ENCODE measurements at regions not wholly inside any gene's neighbourhood (a gene's known extent, or its start where the extent isn't known, plus 50 kb on each side); places are given as distances from the start of the nearest gene placed in this dataset.

- TF ChIP-seq STAT5B (CRISPR knock-in tag; IDR thresholded peaks at IDR 0.05) = no peak
- no peak for TF ChIP-seq TAF15 (IDR thresholded peaks at IDR 0.05; ENCODE audit: low read depth, low read length)
- no peak for TF ChIP-seq RBM39 (optimal IDR thresholded peaks at IDR 0.05; ENCODE audit: low read depth, low read length)
- no peak for TF ChIP-seq RFX1 (IDR thresholded peaks at IDR 0.05)
- TF ChIP-seq TGIF2 (CRISPR knock-in tag; IDR thresholded peaks at IDR 0.05) = no peak
These were observed 82.5 kb upstream of the TMEM72 start (continued) for GRCh38 chr10:44828508-44829142.

DNA sequence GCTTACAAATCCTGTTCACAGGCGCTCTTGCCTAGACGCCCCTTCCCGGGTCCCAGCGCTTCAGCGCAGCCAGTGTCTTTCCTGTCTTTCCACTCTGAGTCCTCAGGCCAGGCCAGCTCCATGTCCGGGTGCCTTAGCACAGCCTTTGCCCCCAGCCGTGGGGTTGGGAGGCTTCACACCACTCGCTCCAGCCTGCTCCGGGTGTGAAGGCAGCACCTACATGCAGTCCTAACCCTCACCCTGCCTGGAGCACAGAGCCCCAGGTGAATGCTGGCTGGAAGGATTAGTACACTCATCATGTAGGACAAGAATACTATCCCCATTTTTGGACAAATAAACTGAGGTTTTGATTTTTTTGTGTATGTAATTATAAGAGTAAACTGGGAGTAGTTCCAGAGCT lies 81.7 kb upstream of the TMEM72 start:
- in situ Hi-C loops (cut with MboI) = no loop called here
- no peak for ATAC-seq
- no peaks in the 10 kb centered on the region for H4K20me1 ChIP-seq (replicated peaks; ENCODE audit: control insufficient read depth, insufficient read depth, low read length)
- 3% methylated on average over 9 of the region's 9 CpGs for WGBS (ENCODE audit: insufficient coverage, low coverage, missing lambda C conversion rate)
- no peak for DNase-seq (ENCODE audit: extremely low read depth in 1 of 4, low spot score in 3 of 4)
- no peaks in the 10 kb centered on the region for H3K9me1 ChIP-seq (ENCODE audit: control insufficient read depth, insufficient read depth, low read length)
- no peak overlapping the region for H3K9ac ChIP-seq (ENCODE audit: insufficient read depth in 1 of 2, low read depth in 2 of 2, low read length in 2 of 2)
- H3K9me3 ChIP-seq (replicated peaks; ENCODE audit: control insufficient read depth, insufficient read depth, low read depth, low read length) = no peaks in the 10 kb centered on the region
- no peak overlapping the region for H3K4me3 ChIP-seq
- no peak for FAIRE-seq
- no peaks in the 10 kb centered on the region for H3K4me1 ChIP-seq (replicated peaks in 1 of 2; ENCODE audit: control insufficient read depth in 2 of 2, insufficient read depth in 2 of 2, low read length in 2 of 2)
- no peak overlapping the region for H3K27ac ChIP-seq (ENCODE audit: extremely low read depth, low read depth, low read length)
- POLR2A ChIA-PET = no interaction called here
- CTCF ChIA-PET (ENCODE audit: low intra/inter-chr PET ratio) = no interaction called here
- no peak overlapping the region for H2AFZ ChIP-seq (ENCODE audit: low read depth, low read length)
- H3K4me2 ChIP-seq (ENCODE audit: insufficient read depth, low read length) = no peak overlapping the region
- intact Hi-C loops (cut with micrococcal nuclease) = no loop called here
- TF ChIP-seq, protein P1, sequence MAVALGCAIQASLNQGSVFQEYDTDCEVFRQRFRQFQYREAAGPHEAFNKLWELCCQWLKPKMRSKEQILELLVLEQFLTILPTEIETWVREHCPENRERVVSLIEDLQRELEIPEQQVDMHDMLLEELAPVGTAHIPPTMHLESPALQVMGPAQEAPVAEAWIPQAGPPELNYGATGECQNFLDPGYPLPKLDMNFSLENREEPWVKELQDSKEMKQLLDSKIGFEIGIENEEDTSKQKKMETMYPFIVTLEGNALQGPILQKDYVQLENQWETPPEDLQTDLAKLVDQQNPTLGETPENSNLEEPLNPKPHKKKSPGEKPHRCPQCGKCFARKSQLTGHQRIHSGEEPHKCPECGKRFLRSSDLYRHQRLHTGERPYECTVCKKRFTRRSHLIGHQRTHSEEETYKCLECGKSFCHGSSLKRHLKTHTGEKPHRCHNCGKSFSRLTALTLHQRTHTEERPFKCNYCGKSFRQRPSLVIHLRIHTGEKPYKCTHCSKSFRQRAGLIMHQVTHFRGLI (CRISPR knock-in tag; IDR thresholded peaks at IDR 0.05) = no peak
- TF ChIP-seq TRIM28 (IDR thresholded peaks at IDR 0.05) (no peak), MECOM (CRISPR knock-in tag; IDR thresholded peaks at IDR 0.05) (no peak), ETV6 (IDR thresholded peaks at IDR 0.05; ENCODE audit: borderline replicate concordance in 1 of 2, low read depth in 2 of 2, low read length in 1 of 2) (no peak), ETV6 (CRISPR knock-in tag; IDR thresholded peaks at IDR 0.05; ENCODE audit: borderline replicate concordance) (no peak)
- H3K27me3 ChIP-seq (ENCODE audit: control insufficient read depth in 2 of 2, insufficient read depth in 2 of 2, low read length in 2 of 2) = peaks cover 5 to 33% of the 10 kb centered on the region in 2 experiments; a peak in 4 of 5 replicates
- no TSS peak for BruUV-seq (replicated peaks)
- no peaks in the 10 kb centered on the region for H3K79me2 ChIP-seq (ENCODE audit: control insufficient read depth, insufficient read depth, low read length)
- no peaks in the 10 kb centered on the region for H3K36me3 ChIP-seq (ENCODE audit: control insufficient read depth, insufficient read depth, low read length)

All from K562 (cell line).